GM04504 (cell line): ENCODE measurements at regions not wholly inside any gene's neighbourhood (a gene's known extent, or its start where the extent isn't known, plus 50 kb on each side); places are given as distances from the start of the nearest gene placed in this dataset.

ENCODE experiments used
- DNase-seq: peaks from one replicate; pipeline ENCODE4 v3.0.0-alpha.2; 2012; ENCODE audit warnings: low read depth

GRCh38 chr16:86041215-86041614 is 142.3 kb downstream of the IRF8 start:
- DNase-seq: no peak

- no peak for DNase-seq
Measured at GRCh38 chr16:86041807-86042206, 142.8 kb downstream of the IRF8 start.

- no peak for DNase-seq
Measured at GRCh38 chr16:86042393-86042792, 143.4 kb downstream of the IRF8 start.

- DNase-seq: no peak
Measured at GRCh38 chr16:86042996-86043725, 144.2 kb downstream of the IRF8 start.

GRCh38 chr16:86044241-86044671 is 145.3 kb downstream of the IRF8 start:
- DNase-seq: peak; percentile 2

- DNase-seq: no peak
Measured at GRCh38 chr16:86044881-86045590, 146.1 kb downstream of the IRF8 start.

GRCh38 chr16:86045591-86045971 is 146.6 kb downstream of the IRF8 start:
- no peak for DNase-seq

GRCh38 chr16:86046026-86046425 is 147.1 kb downstream of the IRF8 start:
- no peak for DNase-seq

- no peak for DNase-seq
Measured at GRCh38 chr16:86046667-86047270, 147.8 kb downstream of the IRF8 start.

GRCh38 chr16:86048221-86048620 is 149.3 kb downstream of the IRF8 start:
- DNase-seq: no peak

- DNase-seq: no peak
Measured at GRCh38 chr16:86048882-86049585, 150.1 kb downstream of the IRF8 start.

- DNase-seq: no peak
Measured at GRCh38 chr16:86049641-86050040, 150.7 kb downstream of the IRF8 start.

- DNase-seq: no peak
Measured at GRCh38 chr16:86050111-86050510, 151.1 kb downstream of the IRF8 start.

GRCh38 chr16:86050591-86051367 is 151.8 kb downstream of the IRF8 start:
- DNase-seq: no peak

GRCh38 chr16:86051368-86052114 is 152.6 kb downstream of the IRF8 start:
- peak; percentile 5 for DNase-seq

GRCh38 chr16:86052115-86052670 is 153.2 kb downstream of the IRF8 start:
- no peak for DNase-seq

- DNase-seq: no peak
Measured at GRCh38 chr16:86052926-86053325, 154.0 kb downstream of the IRF8 start.

- no peak for DNase-seq
Measured at GRCh38 chr16:86059253-86060171, 160.6 kb downstream of the IRF8 start.
